Spleen (tissue), 11 donors: ENCODE measurements at regions not wholly inside any gene's neighbourhood (a gene's known extent, or its start where the extent isn't known, plus 50 kb on each side); places are given as distances from the start of the nearest gene placed in this dataset.

Experiments
- DNase-seq: peaks from one replicate; pipeline ENCODE4 v3.0.0-alpha.2; 2020
- H3K27ac ChIP-seq, 8 donors: fragments of 200-600 bp; sonication (generic) in 7 of 8; 1 replicate in 4 of 8; 2 replicates in 4 of 8; pipeline versions ENCODE4 v1.5.0 to v1.8.0; 2016 to 2021; ENCODE audit warnings: inconsistent platforms in 4 of 8, mild to moderate bottlenecking in 4 of 8, moderate library complexity in 1 of 8
- H3K27me3 ChIP-seq, 7 donors: fragments of 200-600 bp; sonication (generic) in 6 of 7; replicated peaks in 1 of 7; 1 replicate in 4 of 7; 2 replicates in 3 of 7; pipeline versions ENCODE4 v1.5.0 to v1.8.0; 2016 to 2021; ENCODE audit warnings: inconsistent platforms in 3 of 7, mild to moderate bottlenecking in 1 of 7
- H3K36me3 ChIP-seq, 6 donors: fragments of 200-600 bp; sonication (generic) in 5 of 6; 1 replicate in 4 of 6; 2 replicates in 2 of 6; pipeline versions ENCODE4 v1.5.0 to v1.8.0; 2016 to 2021; ENCODE audit warnings: inconsistent platforms in 2 of 6
- H3K4me1 ChIP-seq, 6 donors: fragments of 200-600 bp; sonication (generic) in 5 of 6; 1 replicate in 3 of 6; 2 replicates in 3 of 6; pipeline versions ENCODE4 v1.5.0 to v1.8.0; 2016 to 2021; ENCODE audit warnings: inconsistent platforms in 3 of 6
- H3K4me3 ChIP-seq, 8 donors: fragments of 200-600 bp; sonication (generic) in 7 of 8; 1 replicate in 4 of 8; 2 replicates in 4 of 8; pipeline versions ENCODE4 v1.5.0 to v1.8.0; 2016 to 2021; ENCODE audit warnings: inconsistent platforms in 4 of 8, mild to moderate bottlenecking in 4 of 8, moderate library complexity in 2 of 8
- H3K9me3 ChIP-seq, 8 donors: fragments of 200-600 bp; sonication (generic) in 7 of 8; 1 replicate in 4 of 8; 2 replicates in 4 of 8; pipeline versions ENCODE4 v1.5.0 to v1.8.0; 2016 to 2021; ENCODE audit warnings: inconsistent platforms in 4 of 8
- POLR2A ChIP-seq, 3 donors: fragments of 450-650 bp; IDR thresholded peaks; one replicate each; pipeline ENCODE4 v1.5.1; 2017; ENCODE audit warnings: antibody characterized with exemption in 3 of 3, mild to moderate bottlenecking in 1 of 3
- POLR2AphosphoS5 ChIP-seq, 3 donors: sonication (generic); formaldehyde crosslinking; IDR thresholded peaks; one replicate each; pipeline ENCODE4 v1.5.1; 2017; ENCODE audit warnings: antibody characterized with exemption in 3 of 3
- WGBS, 5 donors: extraction: QIAGEN DNeasy Blood & Tissue Kit in 3 of 5; methylation state at CpG; one replicate each; pipeline versions ENCODE4 v1.1.5 to v1.1.7; 2013 to 2018; 5-methylcytosine and 5-hydroxymethylcytosine counted together
- intact Hi-C: fragments of 100-400 bp; cut with DNase I; formaldehyde crosslinking; loops from one replicate; pipeline ENCODE4 v1.15.0; 2023; ENCODE audit warnings: low total_unique reads
- TF ChIP-seq, protein P1 (sequence below), 11 experiments: fragments of 200-600 bp in 7 of 11; fragments of 450-650 bp in 4 of 11; sonication (generic) in 4 of 11; IDR thresholded peaks in 8 of 11; conservative IDR thresholded peaks in 3 of 11; 1 replicate in 7 of 11; 2 replicates in 4 of 11; pipeline versions ENCODE4 v1.4.0 to v1.8.0; 2016 to 2021; ENCODE audit warnings: antibody characterized with exemption in 11 of 11, inconsistent platforms in 4 of 11, mild to moderate bottlenecking in 1 of 11
- donor health status: healthy with polysubstance abuse.
- donor health status: DM: no; HTN: no; CAD: no; lungs with moderate emphysema.
- donor health status: DM: no; HTN: no; CAD: no.
- donor health status: Bipolar disorder and iron deficiency.
- donor health status: healthy.
- donor health status: DM: no; HTN: no; CAD: no.
- donor health status: DM: yes; HTN: yes; CAD: no.

DNA sequence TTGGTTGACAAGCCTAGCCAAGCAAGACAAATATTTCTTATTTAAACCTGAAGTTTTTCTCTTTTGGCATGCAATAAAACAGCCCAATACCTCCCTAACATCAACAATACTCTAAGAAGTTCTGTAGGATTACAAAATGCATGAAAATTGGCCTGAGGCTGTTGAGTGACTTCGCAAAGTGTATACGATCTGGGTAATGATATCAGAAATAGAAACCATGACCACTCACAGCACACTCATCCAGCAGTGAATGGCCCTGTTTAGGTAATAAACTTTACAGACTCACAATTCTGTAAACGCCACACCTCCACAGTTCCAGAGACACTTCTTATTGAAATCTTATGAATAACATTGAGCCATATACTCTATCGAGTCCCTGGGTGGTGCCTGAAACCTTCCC, 83.0 kb upstream of the NAALADL2 start:
- no peaks in the 10 kb centered on the region for H3K36me3 ChIP-seq
- WGBS, 5 donors, result 88 to 95% (median 92%) methylated on average over 4 of the region's 4 CpGs
- TF ChIP-seq, protein P1, sequence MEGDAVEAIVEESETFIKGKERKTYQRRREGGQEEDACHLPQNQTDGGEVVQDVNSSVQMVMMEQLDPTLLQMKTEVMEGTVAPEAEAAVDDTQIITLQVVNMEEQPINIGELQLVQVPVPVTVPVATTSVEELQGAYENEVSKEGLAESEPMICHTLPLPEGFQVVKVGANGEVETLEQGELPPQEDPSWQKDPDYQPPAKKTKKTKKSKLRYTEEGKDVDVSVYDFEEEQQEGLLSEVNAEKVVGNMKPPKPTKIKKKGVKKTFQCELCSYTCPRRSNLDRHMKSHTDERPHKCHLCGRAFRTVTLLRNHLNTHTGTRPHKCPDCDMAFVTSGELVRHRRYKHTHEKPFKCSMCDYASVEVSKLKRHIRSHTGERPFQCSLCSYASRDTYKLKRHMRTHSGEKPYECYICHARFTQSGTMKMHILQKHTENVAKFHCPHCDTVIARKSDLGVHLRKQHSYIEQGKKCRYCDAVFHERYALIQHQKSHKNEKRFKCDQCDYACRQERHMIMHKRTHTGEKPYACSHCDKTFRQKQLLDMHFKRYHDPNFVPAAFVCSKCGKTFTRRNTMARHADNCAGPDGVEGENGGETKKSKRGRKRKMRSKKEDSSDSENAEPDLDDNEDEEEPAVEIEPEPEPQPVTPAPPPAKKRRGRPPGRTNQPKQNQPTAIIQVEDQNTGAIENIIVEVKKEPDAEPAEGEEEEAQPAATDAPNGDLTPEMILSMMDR (IDR thresholded peaks at IDR 0.05 in 8 of 11, conservative IDR thresholded peaks at IDR 0.05 in 3 of 11), result no peak
- TF ChIP-seq POLR2A (IDR thresholded peaks at IDR 0.05) (no peak), POLR2AphosphoS5 (IDR thresholded peaks at IDR 0.05) (no peak)

DNA sequence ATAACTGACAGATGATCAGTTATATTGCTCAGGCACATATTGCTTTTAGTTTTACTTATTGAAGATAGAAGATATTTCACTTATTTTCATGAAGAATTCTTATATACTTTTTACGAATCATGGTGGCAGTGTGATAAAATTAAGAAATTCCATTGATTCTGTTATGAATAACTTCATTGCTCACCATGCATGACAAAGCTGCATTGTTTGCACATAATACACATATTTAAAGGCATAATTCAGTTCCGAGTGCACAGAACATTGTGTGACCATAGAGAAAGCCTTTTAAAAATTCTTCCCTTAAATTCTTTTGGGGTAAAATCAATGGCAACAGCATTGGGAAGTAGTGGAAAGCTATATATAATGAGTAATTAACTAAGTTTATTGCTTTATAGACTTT, 82.5 kb upstream of the NAALADL2 start:
- no peak for DNase-seq
- Histone ChIP-seq H3K27ac (no peak overlapping the region), H3K27me3 (no peaks in the 10 kb centered on the region), H3K9me3 (peaks cover 0 to 13% (median under 1%) of the 10 kb centered on the region in 8 donors), H3K4me3 (no peak overlapping the region), H3K36me3 (no peaks in the 10 kb centered on the region), H3K4me1 (no peaks in the 10 kb centered on the region)
- WGBS, 5 donors, result 85 to 93% (median 87%) methylated on average over 2 of the region's 2 CpGs
- intact Hi-C loops, result no loop called here
- TF ChIP-seq POLR2AphosphoS5 (IDR thresholded peaks at IDR 0.05), result no peak
- TF ChIP-seq, protein P1 (IDR thresholded peaks at IDR 0.05 in 8 of 11, conservative IDR thresholded peaks at IDR 0.05 in 3 of 11), result no peak
- no peak for TF ChIP-seq POLR2A (IDR thresholded peaks at IDR 0.05)

More for the DNA sequence above, 83.0 kb upstream of the NAALADL2 start:
- H3K9me3 ChIP-seq, result peaks cover 0 to 13% (median 0%) of the 10 kb centered on the region in 8 donors
- no peaks in the 10 kb centered on the region for H3K27me3 ChIP-seq
- intact Hi-C loops, result no loop called here
- no peak overlapping the region for H3K27ac ChIP-seq
- no peak for DNase-seq
- H3K4me3 ChIP-seq, result no peak overlapping the region
- no peaks in the 10 kb centered on the region for H3K4me1 ChIP-seq

DNA sequence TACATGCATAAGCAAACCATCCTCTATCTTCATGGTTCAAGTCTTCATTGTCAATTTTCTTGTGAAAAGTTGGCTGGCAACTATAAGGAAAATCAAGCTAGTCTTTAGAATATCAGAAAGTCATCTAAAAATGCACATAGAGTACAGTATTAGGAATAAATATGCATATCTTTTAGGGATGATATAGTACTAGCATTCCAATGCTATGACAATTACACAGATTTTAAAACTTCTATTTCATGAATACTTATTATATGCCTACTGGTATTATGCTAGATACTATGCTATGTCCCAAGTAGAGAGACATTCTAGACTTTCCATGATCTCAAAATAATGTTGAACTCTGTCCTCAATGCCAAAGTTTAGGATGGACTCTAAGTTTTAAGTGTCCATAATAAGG, 81.3 kb upstream of the NAALADL2 start:
- no peaks in the 10 kb centered on the region for H3K4me1 ChIP-seq
- H3K27me3 ChIP-seq, result no peaks in the 10 kb centered on the region
- no peak overlapping the region for H3K27ac ChIP-seq
- DNase-seq, result no peak
- intact Hi-C loops, result no loop called here
- no peak overlapping the region for H3K4me3 ChIP-seq
- H3K36me3 ChIP-seq, result no peaks in the 10 kb centered on the region
- TF ChIP-seq POLR2AphosphoS5 (IDR thresholded peaks at IDR 0.05), result no peak
- TF ChIP-seq, protein P1 (IDR thresholded peaks at IDR 0.05 in 8 of 11, conservative IDR thresholded peaks at IDR 0.05 in 3 of 11), result no peak
- TF ChIP-seq POLR2A (IDR thresholded peaks at IDR 0.05), result no peak
- H3K9me3 ChIP-seq, result peaks cover 0 to 13% (median 2%) of the 10 kb centered on the region in 8 donors

DNA sequence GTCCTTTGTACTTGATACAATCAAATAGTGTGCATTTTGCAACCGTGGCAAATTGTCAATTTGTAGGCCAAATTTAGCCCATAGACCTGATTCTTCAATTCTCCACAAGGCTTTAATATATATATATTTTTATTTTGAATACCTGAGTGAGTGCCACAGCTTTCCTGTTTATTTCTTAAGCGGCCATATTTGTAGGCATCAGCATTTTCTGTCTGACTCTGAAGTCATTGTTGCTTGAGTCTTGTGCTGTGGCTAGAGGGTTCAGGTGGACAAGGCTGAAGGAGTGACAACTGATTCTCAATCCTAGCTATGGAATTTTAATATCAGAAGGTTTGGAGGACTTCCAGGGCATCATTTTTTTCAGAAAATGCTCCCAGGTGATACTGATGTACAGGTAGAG, 75.6 kb upstream of the NAALADL2 start:
- Histone ChIP-seq H3K36me3 (no peaks in the 10 kb centered on the region), H3K9me3 (peaks cover 0 to 14% (median 2%) of the 10 kb centered on the region in 8 donors), H3K27me3 (no peaks in the 10 kb centered on the region), H3K27ac (no peak overlapping the region), H3K4me1 (no peaks in the 10 kb centered on the region), H3K4me3 (no peak overlapping the region)
- DNase-seq, result no peak
- intact Hi-C loops, result no loop called here
- WGBS, 5 donors, result 79 to 94% (median 87%) methylated on average over 2 of the region's 2 CpGs
- TF ChIP-seq POLR2AphosphoS5 (IDR thresholded peaks at IDR 0.05), result no peak
- TF ChIP-seq, protein P1 (IDR thresholded peaks at IDR 0.05 in 8 of 11, conservative IDR thresholded peaks at IDR 0.05 in 3 of 11), result no peak
- no peak for TF ChIP-seq POLR2A (IDR thresholded peaks at IDR 0.05)
